KBM-7 (cell line): ENCODE measurements at regions not wholly inside any gene's neighbourhood (a gene's known extent, or its start where the extent isn't known, plus 50 kb on each side); places are given as distances from the start of the nearest gene placed in this dataset.

ENCODE experiments used
- DNase-seq: peaks from one replicate; pipeline ENCODE4 v3.0.0-alpha.2; 2015
- in situ Hi-C: fragments of 300-500 bp; cut with MboI; formaldehyde crosslinking; loops from 2 replicates; pipeline ENCODE4 v1.14.3; 2020; ENCODE audit warnings: low sequenced_read_pairs, low pct_unique_long_range_greater_than_20kb, mixed read lengths

DNA sequence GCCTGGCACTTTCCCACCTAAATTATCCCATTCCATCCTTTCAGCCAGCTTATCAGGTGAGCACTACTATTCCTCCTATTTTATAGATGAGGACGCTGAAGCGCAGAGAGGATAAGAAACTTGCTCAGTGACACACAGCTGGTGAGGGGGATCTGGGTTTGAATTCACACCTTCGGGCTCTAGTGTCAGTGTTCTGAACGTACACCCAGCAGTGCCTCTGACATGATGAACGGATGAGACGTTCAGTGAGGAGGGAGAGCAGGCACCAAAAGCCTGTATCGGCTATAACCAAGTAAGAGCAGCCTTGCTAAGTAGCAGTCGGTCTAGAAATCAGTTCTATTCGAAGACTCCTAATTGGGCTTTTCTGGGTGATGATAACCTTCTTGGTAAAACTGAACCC is 167.0 kb downstream of the ASB1 start:
- in situ Hi-C loops, result no loop called here
- no peak for DNase-seq

- in situ Hi-C loops, result no loop called here
- DNase-seq, result no peak
These were observed 168.3 kb downstream of the ASB1 start for GRCh38 chr2:238594796-238595749.

- in situ Hi-C loops, result no loop called here
- no peak for DNase-seq
These were observed 169.2 kb downstream of the ASB1 start for GRCh38 chr2:238595750-238596570.

DNA sequence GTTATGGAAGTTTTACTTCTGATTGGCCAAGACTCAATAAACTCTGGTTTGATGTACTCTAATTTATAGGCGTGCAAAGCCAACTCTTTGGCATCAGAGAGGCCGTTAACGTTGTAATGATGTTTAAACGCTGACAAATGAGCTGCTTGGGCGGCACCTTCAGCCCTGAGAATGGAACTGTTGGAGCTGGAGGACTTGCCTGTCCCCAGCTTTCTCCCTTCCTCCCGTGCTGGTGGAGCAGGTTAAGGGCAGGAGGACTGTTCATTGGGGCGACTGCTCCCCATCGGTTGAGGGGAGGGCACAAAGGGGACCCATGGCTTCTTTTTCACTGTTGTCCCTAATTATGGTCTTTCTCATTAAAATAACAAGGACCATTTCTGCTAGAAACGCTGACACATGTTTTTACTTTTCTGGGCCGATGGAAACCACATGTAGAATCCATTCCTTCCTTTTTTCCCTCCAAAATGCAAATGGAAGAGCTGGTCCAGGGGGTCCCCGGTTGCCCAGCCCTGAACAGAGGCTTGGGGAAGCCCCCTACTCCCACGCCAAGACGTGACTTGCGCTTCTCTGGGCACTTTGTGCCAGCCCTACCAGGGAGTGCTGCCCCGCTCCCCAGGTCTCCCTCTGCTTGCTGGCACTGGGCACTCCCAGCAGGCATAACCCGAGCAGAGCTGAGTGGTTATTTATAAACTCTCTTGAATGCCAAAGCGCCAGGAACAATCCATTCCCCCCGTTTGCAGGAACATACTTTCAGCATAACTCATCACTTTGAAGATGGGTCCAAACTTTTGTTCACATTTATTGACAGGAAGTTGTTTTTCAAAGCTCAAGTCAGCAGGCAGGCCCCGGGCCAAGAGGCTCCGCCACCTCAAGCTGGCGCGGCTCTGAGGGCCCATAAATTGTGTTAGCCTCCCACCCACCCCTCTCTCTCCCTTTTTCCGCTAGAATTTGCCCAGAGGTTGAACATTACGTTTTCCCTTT is 170.1 kb downstream of the ASB1 start:
- in situ Hi-C loops, result no loop called here

GRCh38 chr2:238597638-238598528 is 171.2 kb downstream of the ASB1 start:
- in situ Hi-C loops, result no loop called here
- peak; percentile 24 for DNase-seq

More for the DNA sequence above, 170.1 kb downstream of the ASB1 start:
- DNase-seq, result no peak

DNA sequence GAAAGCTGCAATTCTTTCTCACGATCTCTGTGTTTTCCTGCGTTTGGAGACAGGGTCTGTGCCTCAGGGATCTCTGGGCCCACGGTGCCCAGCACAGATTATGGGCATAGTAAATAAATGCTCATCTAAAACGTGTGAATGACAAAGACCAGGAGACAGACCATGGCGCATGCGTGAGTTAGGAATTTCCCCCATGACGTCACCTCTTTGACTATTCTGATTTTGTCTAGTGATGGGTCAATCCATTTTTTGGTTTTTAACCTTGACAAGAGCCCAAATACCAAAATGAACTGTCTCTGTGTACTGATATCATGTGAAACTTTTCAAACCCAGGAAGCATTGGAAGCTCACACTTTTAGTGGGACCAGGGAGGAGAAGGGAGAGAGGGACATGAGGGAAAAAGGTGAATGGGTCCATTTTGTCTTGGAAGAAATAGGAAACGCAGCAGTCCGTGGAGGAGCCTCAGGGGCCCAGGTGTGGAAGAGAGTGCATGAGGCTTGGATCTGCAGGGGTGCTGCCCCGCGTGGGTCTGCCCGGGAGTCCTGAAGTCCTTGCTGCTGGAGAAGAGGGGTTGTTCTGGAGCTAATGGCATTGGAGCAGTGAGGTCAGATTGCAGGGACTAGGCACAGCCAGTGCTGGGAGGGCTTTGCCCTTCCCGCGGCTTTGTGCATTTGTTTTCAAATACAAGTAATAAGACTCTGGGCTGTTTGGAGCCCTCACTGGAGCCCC is 172.2 kb downstream of the ASB1 start:
- DNase-seq, result no peak
- in situ Hi-C loops, result no loop called here

DNA sequence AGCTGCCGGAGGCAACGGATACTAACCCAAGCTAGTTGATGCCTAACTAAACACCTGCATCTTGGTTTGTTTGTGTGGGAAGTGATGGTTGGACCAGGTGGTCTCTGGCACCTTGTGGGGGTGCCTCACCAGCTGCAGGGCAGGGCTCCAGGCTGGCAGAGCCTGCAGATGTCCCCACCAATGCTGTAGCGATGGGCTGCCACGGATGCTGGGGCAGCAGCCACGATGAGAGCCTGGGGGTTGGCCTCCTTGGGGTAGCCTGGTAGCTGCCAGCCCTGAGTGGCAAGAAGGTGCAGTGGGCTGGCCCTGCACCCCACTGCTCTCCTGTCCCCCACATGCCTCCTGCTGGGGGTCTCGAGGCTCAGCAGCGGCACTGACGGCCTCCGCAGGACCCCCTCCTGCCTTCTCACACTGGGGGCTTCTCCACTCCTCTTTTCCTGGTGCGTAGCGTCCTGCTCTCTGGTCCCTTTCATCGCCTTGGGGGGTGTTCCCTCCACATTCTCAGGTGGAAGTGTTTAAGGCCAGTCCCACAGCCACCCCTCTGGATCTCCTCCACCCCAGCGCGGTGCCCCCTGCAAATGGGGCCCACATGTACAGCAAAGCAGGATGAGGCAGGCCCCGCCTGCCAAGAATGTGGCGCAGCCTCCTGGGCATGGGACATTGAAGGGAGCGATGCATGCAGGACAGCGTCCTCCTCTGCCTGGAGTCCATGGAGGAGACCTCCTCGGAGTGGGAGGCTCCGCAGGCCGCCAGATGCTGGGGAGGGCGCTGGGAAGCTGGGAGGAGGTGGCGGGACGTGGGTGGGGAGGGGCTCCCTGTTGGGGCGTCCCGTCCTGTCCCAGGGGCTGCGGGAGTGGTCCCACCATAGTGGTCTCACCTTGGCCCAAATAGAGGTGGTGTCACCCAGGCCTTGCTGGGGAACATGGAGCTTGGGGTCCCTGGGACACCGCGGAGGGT is 173.1 kb downstream of the ASB1 start:
- in situ Hi-C loops, result no loop called here
- DNase-seq, result no peak

GRCh38 chr2:238600506-238601432 is 174.0 kb downstream of the ASB1 start:
- in situ Hi-C loops, result no loop called here

DNA sequence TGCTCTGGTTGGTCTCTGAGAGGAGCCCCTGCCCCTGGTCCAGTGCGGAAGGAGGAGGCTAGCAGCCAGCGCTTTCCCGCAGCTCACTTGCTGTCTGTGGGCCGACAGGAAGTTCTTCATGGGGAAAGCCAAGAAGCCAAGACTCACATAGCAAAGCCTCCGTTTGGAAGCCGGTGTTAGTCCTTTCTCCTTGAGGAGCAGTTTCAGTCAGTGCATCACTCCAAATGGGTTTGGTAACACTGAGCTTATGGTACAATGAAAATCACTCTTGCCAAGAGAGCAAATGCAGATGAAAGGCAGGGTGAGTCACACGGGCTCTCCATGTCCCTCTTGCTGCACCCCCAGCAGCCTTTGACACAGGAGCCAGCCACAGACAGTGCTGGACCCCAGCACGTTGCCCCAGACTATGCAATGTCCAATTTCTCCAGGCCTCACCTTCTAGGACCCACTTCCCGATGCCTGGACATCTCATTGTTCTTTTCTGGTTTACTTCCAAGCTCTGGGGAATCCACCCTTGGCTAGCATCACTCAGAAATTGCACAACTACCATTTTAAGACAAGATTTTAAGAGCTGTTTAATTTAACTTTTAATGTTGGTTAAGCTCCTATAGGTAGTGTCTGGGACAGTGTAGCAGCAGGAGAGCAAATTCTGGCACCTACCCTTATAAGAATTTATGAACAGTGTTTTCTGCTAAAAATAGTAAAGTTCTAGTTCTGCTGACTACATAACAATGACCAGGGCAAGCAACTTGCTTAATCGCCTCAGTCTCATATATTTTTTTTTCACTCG is 174.9 kb downstream of the ASB1 start:
- DNase-seq, result no peak
- in situ Hi-C loops, result no loop called here

More at GRCh38 chr2:238600506-238601432, 174.0 kb downstream of the ASB1 start:
- DNase-seq, result no peak

- in situ Hi-C loops, result no loop called here
- no peak for DNase-seq
These were observed 175.7 kb downstream of the ASB1 start for GRCh38 chr2:238602223-238602960.

DNA sequence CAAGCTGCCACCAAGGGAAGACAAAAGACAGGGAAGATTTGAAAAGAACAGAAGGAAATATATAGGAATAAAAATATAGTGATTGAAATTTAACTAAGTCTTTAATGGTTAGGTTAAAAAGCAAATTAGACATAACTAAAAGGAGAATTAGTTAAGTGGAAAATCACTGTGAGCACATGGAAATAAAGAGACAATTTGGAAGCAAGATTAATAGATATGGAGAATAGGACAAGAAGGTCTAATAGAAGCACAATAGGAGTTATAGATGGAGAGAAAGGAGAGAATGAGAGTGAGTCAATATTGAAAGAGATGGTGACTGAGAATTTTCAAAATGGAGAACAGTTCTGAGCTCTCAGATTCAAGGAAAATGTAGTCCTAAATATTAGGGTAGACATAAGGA is 176.9 kb downstream of the ASB1 start:
- DNase-seq, result no peak
- in situ Hi-C loops, result no loop called here

- no peak for DNase-seq
- in situ Hi-C loops, result no loop called here
These were observed 179.6 kb downstream of the ASB1 start for GRCh38 chr2:238606311-238606710.

DNA sequence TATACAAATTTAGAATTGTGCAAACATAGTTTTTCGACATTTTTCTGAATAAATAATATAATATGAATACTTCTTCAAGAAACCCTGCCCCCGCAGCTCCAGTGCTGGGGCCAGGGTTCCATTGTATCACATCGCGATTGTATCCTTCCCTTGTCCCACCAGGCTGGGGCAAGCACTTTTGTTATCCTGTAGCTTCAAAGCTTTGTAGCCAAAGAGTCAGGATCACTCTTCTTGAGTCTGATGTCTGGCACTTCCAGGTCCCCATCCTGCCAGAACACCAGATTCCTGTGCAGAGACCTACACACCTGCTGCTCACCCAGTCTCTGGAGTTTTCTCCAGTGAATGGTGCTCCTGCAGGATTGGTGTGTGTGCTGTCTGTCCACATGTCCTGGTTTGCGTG is 186.9 kb downstream of the ASB1 start:
- in situ Hi-C loops, result no loop called here
- no peak for DNase-seq

DNA sequence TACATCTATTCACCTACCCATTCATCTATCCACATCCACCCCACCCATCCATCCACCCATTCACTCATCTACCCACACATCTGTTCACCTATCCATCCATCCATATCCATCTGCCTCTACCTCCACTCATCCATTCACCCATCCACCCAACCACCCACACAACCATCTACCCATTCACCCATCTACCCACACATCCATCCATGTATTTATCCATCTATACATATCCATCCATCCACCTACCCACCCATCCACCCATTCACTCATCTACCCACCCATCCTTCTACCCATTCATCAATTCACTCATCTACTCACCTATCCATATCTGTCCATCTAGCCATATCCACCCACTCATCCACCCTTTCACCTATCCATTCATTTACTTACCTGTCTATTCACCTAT is 187.6 kb downstream of the ASB1 start:
- in situ Hi-C loops, result no loop called here
- DNase-seq, result no peak
